Glutamatergic neuron (in vitro differentiated cells): ENCODE measurements at regions not wholly inside any gene's neighbourhood (a gene's known extent, or its start where the extent isn't known, plus 50 kb on each side); places are given as distances from the start of the nearest gene placed in this dataset.

Experiments
- DNase-seq: peaks from one replicate; pipeline ENCODE4 v3.0.0; 2022
- H3K27ac Mint-ChIP-seq: one replicate; pipeline ENCODE4 v1.8.0; 2020; ENCODE audit warnings: mild to moderate bottlenecking, mixed read lengths, inconsistent platforms; ENCODE audit not compliant: unreplicated experiment
- H3K27me3 Mint-ChIP-seq: one replicate; pipeline ENCODE4 v1.8.0; 2020; ENCODE audit warnings: mild to moderate bottlenecking, moderate library complexity, mixed read lengths, inconsistent platforms; ENCODE audit not compliant: unreplicated experiment
- H3K36me3 Mint-ChIP-seq: one replicate; pipeline ENCODE4 v1.8.0; 2020; ENCODE audit warnings: mild to moderate bottlenecking, mixed read lengths, inconsistent platforms; ENCODE audit not compliant: unreplicated experiment
- H3K4me1 Mint-ChIP-seq: one replicate; pipeline ENCODE4 v1.8.0; 2020; ENCODE audit warnings: mild to moderate bottlenecking, low read depth, mixed read lengths, inconsistent platforms; ENCODE audit not compliant: unreplicated experiment
- H3K4me3 Mint-ChIP-seq: one replicate; pipeline ENCODE4 v1.8.0; 2020; ENCODE audit warnings: mild to moderate bottlenecking, mixed read lengths, inconsistent platforms; ENCODE audit not compliant: unreplicated experiment
- H3K9me3 Mint-ChIP-seq: one replicate; pipeline ENCODE4 v1.8.0; 2020; ENCODE audit warnings: mild to moderate bottlenecking, moderate library complexity, mixed read lengths, inconsistent platforms; ENCODE audit not compliant: unreplicated experiment
- CTCF ChIP-seq: fragments of 200-600 bp; sonication (generic); IDR thresholded peaks from one replicate; pipeline ENCODE4 v1.5.0; 2021; ENCODE audit not compliant: partially characterized antibody, unreplicated experiment

DNA sequence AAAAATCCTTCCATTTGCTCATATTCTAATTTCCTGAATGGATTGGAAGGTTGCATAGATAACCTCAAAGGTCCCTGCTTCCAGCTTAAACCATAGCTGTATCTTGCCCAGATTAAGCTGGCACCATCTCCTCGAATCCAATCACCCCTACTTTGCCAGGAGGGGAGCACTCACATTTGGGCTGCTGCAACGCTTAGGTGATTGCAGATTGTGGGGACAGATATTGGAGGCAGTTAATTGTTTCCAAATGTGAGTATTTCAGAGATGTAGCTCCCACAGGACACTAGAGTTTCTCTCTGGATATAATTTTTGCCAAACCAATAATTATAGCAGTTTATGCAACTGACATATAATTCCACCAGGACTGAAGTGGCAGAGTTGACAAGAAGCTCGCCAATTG is 53.5 kb upstream of the ACSL1 start:
- Mint-ChIP-seq H3K9me3 (peaks cover 2% of the 10 kb centered on the region), H3K4me1 (no peaks in the 10 kb centered on the region), H3K27me3 (no peaks in the 10 kb centered on the region), H3K4me3 (no peak overlapping the region), H3K27ac (no peak overlapping the region), H3K36me3 (no peaks in the 10 kb centered on the region)
- no peak for TF ChIP-seq CTCF
- DNase-seq, result no peak

DNA sequence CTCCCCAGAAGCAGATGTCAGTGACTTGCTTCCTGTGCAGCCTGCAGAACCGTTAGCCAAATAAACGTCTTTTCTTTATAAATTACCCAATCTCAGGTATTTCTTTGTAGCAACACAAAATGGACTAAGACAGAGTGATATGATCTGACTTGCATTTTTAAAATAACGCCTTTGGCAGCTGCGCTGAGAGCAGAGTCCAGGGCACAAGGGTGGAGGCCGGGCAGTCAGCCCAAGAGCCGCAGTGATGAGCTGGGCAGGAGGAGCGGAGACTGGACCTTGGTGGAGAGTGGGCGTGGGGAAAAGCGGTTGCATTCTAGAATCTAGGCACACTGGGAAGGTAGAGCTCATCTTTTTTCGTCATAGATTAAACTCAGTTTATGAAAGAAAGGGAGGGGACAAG is 56.5 kb upstream of the ACSL1 start:
- no peak overlapping the region for H3K4me3 Mint-ChIP-seq
- no peaks in the 10 kb centered on the region for H3K4me1 Mint-ChIP-seq
- no peak for DNase-seq
- no peaks in the 10 kb centered on the region for H3K36me3 Mint-ChIP-seq
- H3K9me3 Mint-ChIP-seq, result peaks cover 2% of the 10 kb centered on the region
- no peak overlapping the region for H3K27ac Mint-ChIP-seq
- TF ChIP-seq CTCF, result no peak
- H3K27me3 Mint-ChIP-seq, result peaks cover 2% of the 10 kb centered on the region

DNA sequence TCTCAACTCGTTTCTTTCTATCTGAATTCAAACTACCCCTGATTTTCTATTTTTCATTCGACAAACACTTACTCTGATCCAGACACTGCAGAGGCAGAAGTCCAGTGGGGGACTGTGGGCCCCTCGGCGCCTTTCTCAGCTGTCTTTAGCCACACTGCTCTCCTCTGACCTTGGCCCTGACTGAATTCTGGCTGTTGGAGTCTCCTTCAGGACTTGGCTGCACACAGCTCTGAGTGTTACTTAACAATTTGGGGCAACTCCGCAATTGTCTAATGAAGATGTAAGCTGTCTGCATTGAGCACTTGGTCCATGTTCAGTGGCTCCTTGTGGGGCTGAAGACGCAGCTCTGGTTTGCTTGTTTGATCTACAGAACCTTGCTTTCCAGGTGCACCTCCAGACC is 57.3 kb upstream of the ACSL1 start:
- DNase-seq, result no peak
- H3K4me1 Mint-ChIP-seq, result no peaks in the 10 kb centered on the region
- H3K27me3 Mint-ChIP-seq, result peaks cover 2% of the 10 kb centered on the region
- peaks cover 2% of the 10 kb centered on the region for H3K9me3 Mint-ChIP-seq
- H3K4me3 Mint-ChIP-seq, result no peak overlapping the region
- no peak for TF ChIP-seq CTCF
- no peak overlapping the region for H3K27ac Mint-ChIP-seq
- H3K36me3 Mint-ChIP-seq, result no peaks in the 10 kb centered on the region

DNA sequence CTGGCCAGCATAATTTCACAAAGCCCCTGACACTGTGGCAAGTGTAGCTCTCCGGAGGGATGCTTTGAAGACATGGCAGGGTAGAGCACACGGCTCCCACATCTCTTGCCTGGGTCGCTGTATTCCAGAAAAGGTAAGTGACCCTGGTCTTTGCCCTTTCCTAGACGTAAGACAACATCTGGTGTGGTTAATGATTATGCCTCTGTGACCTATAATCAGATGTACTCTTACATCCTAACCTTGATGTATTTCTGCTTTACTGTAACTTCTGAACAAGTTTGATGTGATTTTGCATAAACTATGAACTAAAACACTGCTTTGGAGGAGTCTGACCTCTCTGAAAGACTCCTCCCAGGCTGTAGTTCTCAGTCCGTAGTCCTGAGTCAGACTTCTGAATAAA is 59.1 kb upstream of the ACSL1 start:
- no peak for TF ChIP-seq CTCF
- H3K36me3 Mint-ChIP-seq, result no peaks in the 10 kb centered on the region
- no peak for DNase-seq
- no peak overlapping the region for H3K27ac Mint-ChIP-seq
- peaks cover 1% of the 10 kb centered on the region for H3K4me1 Mint-ChIP-seq
- peaks cover 2% of the 10 kb centered on the region for H3K9me3 Mint-ChIP-seq
- H3K27me3 Mint-ChIP-seq, result peaks cover 2% of the 10 kb centered on the region
- no peak overlapping the region for H3K4me3 Mint-ChIP-seq

DNA sequence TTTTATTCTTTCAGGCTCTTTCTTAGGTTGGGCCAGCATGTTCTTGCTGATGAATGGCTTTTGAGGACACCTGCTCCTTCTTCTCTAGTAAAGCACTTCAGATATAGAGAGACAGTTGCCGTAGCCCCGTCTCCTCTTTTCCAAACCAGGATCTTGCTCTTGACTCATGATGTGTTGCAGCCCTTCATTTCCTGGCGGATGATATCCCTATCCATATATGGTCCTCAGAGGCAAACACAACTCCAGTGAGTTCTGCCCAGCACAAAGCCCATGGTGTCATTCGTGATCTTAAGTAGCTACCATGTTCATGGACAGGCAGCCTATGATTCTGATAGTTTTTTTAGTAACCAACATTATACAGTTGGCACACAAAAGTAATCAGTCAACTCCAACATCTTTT is 59.8 kb upstream of the ACSL1 start:
- Mint-ChIP-seq H3K4me1 (peaks cover 1% of the 10 kb centered on the region), H3K4me3 (no peak overlapping the region), H3K9me3 (peaks cover 2% of the 10 kb centered on the region), H3K27ac (no peak overlapping the region), H3K27me3 (peaks cover 2% of the 10 kb centered on the region), H3K36me3 (no peaks in the 10 kb centered on the region)
- no peak for DNase-seq
- TF ChIP-seq CTCF, result no peak
